Thyroid gland (tissue), 4 donors: ENCODE measurements at regions not wholly inside any gene's neighbourhood (a gene's known extent, or its start where the extent isn't known, plus 50 kb on each side); places are given as distances from the start of the nearest gene placed in this dataset.

Experiments used
- POLR2A ChIP-seq, 2 donors: fragments of 450-650 bp; IDR thresholded peaks; one replicate each; pipeline ENCODE4 v1.6.1; 2017; ENCODE audit warnings: antibody characterized with exemption in 2 of 2, mild to moderate bottlenecking in 2 of 2, moderate library complexity in 1 of 2
- TF ChIP-seq, protein P1 (sequence below), 6 experiments: fragments of 200-600 bp in 3 of 6; fragments of 450-650 bp in 3 of 6; sonication (generic) in 3 of 6; IDR thresholded peaks; one replicate each; pipeline ENCODE4 v1.5.1; 2016 to 2019; ENCODE audit warnings: antibody characterized with exemption in 6 of 6, mild to moderate bottlenecking in 2 of 6, inconsistent platforms in 1 of 6, moderate library complexity in 1 of 6

DNA sequence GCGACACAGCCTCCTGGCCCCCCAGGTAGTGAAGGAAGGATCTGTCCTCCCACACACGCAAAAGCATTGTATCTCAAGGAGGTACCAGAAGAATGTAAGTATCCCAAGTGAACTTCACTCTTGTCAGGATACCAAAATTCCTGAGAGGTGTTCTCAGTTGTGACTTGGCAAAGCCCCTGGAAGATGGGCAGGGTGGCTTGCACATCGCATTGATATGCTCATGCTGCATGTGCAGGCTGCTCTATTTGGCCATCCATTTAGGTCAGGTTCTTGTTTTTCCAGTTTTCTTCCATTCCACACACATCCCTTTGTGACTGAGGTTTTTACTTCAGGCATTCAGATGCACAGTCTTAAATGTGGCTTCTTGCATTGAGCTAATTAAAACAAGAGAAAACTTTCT, 382.8 kb downstream of the FOXO1 start:
- TF ChIP-seq, protein P1, sequence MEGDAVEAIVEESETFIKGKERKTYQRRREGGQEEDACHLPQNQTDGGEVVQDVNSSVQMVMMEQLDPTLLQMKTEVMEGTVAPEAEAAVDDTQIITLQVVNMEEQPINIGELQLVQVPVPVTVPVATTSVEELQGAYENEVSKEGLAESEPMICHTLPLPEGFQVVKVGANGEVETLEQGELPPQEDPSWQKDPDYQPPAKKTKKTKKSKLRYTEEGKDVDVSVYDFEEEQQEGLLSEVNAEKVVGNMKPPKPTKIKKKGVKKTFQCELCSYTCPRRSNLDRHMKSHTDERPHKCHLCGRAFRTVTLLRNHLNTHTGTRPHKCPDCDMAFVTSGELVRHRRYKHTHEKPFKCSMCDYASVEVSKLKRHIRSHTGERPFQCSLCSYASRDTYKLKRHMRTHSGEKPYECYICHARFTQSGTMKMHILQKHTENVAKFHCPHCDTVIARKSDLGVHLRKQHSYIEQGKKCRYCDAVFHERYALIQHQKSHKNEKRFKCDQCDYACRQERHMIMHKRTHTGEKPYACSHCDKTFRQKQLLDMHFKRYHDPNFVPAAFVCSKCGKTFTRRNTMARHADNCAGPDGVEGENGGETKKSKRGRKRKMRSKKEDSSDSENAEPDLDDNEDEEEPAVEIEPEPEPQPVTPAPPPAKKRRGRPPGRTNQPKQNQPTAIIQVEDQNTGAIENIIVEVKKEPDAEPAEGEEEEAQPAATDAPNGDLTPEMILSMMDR (IDR thresholded peaks at IDR 0.05) = no peak
- TF ChIP-seq POLR2A (IDR thresholded peaks at IDR 0.05) = no peak
